ENCODE measurements at regions not wholly inside any gene's neighbourhood (a gene's known extent, or its start where the extent isn't known, plus 50 kb on each side); places are given as distances from the start of the nearest gene placed in this dataset.

GRCh38 chr21:23804866-23805265 lies 1802.4 kb downstream of the MRPL39 start:
- peaks cover 0 to 14% (median 0%) of the 10 kb centered on the region in 11 donors for H3K9me3 Mint-ChIP-seq
- intact Hi-C loops (cut with micrococcal nuclease): no loop called here
- no peak for ATAC-seq
- ChIA-PET CTCF (no interaction called here), POLR2A (no interaction called here)
- no peak overlapping the region for H3K4me3 ChIP-seq (ENCODE audit: low read length)
- H3K4me1 ChIP-seq (ENCODE audit: control insufficient read depth in 2 of 2, insufficient read depth in 2 of 2, low read length in 2 of 2): no peaks in the 10 kb centered on the region
- H3K4me3 Mint-ChIP-seq: no peak overlapping the region
- H3K27me3 ChIP-seq (ENCODE audit: control insufficient read depth in 2 of 2, insufficient read depth in 2 of 2, low read length in 2 of 2): no peaks in the 10 kb centered on the region
- no peak overlapping the region for H3K27ac ChIP-seq (ENCODE audit: low read depth, low read length)
- DNase-seq: no peak
- no peaks in the 10 kb centered on the region for H3K36me3 ChIP-seq (ENCODE audit: control insufficient read depth in 2 of 3, insufficient read depth in 3 of 3, low read length in 3 of 3)
- H3K27me3 Mint-ChIP-seq: no peaks in the 10 kb centered on the region
- no peaks in the 10 kb centered on the region for H3K9me3 ChIP-seq (ENCODE audit: control insufficient read depth in 2 of 3, low read length in 3 of 3)
- H3K36me3 Mint-ChIP-seq: no peaks in the 10 kb centered on the region
- peak overlapping the region in 1 of 9 donors; percentile 3 for H3K27ac Mint-ChIP-seq
- no peaks in the 10 kb centered on the region for H3K4me1 Mint-ChIP-seq

GRCh38 chr21:23801292-23801691 lies 1806.0 kb downstream of the MRPL39 start:
- H3K27ac Mint-ChIP-seq: no peak overlapping the region
- CTCF ChIA-PET: no interaction called here
- Histone ChIP-seq H3K27ac (ENCODE audit: low read depth, low read length) (no peak overlapping the region), H3K4me1 (ENCODE audit: control insufficient read depth in 2 of 2, insufficient read depth in 2 of 2, low read length in 2 of 2) (no peaks in the 10 kb centered on the region), H3K36me3 (ENCODE audit: control insufficient read depth in 2 of 3, insufficient read depth in 3 of 3, low read length in 3 of 3) (no peaks in the 10 kb centered on the region), H3K9me3 (ENCODE audit: control insufficient read depth in 2 of 3, low read length in 3 of 3) (no peaks in the 10 kb centered on the region), H3K27me3 (ENCODE audit: control insufficient read depth in 2 of 2, insufficient read depth in 2 of 2, low read length in 2 of 2) (no peaks in the 10 kb centered on the region), H3K4me3 (ENCODE audit: low read length) (no peak overlapping the region)
- DNase-seq (no peak), ATAC-seq (no peak)
- intact Hi-C loops (cut with micrococcal nuclease): no loop called here
- no peaks in the 10 kb centered on the region for H3K27me3 Mint-ChIP-seq
- no peaks in the 10 kb centered on the region for H3K36me3 Mint-ChIP-seq
- POLR2A ChIA-PET: no interaction called here
- H3K9me3 Mint-ChIP-seq: peaks cover 0 to 14% (median 0%) of the 10 kb centered on the region in 11 donors
- no peaks in the 10 kb centered on the region for H3K4me1 Mint-ChIP-seq
- H3K4me3 Mint-ChIP-seq: no peak overlapping the region

- no peak for DNase-seq
- no peak for ATAC-seq
- no peak overlapping the region for H3K4me3 Mint-ChIP-seq
- H3K9me3 ChIP-seq (ENCODE audit: control insufficient read depth in 2 of 3, low read length in 3 of 3): no peaks in the 10 kb centered on the region
- CTCF ChIA-PET: no interaction called here
- H3K36me3 ChIP-seq (ENCODE audit: control insufficient read depth in 2 of 3, insufficient read depth in 3 of 3, low read length in 3 of 3): no peaks in the 10 kb centered on the region
- H3K36me3 Mint-ChIP-seq: no peaks in the 10 kb centered on the region
- no peaks in the 10 kb centered on the region for H3K4me1 Mint-ChIP-seq
- peaks cover 0 to 14% (median 0%) of the 10 kb centered on the region in 11 donors for H3K9me3 Mint-ChIP-seq
- no peaks in the 10 kb centered on the region for H3K4me1 ChIP-seq (ENCODE audit: control insufficient read depth in 2 of 2, insufficient read depth in 2 of 2, low read length in 2 of 2)
- H3K27me3 ChIP-seq (ENCODE audit: control insufficient read depth in 2 of 2, insufficient read depth in 2 of 2, low read length in 2 of 2): no peaks in the 10 kb centered on the region
- no peak overlapping the region for H3K4me3 ChIP-seq (ENCODE audit: low read length)
- no peak overlapping the region for H3K27ac ChIP-seq (ENCODE audit: low read depth, low read length)
- intact Hi-C loops (cut with micrococcal nuclease): no loop called here
- no peaks in the 10 kb centered on the region for H3K27me3 Mint-ChIP-seq
- POLR2A ChIA-PET: no interaction called here
- H3K27ac Mint-ChIP-seq: no peak overlapping the region
Observed at GRCh38 chr21:23799376-23799775, 1807.9 kb downstream of the MRPL39 start.

GRCh38 chr21:23792300-23792699 lies 1815.0 kb downstream of the MRPL39 start:
- no peaks in the 10 kb centered on the region for H3K36me3 ChIP-seq (ENCODE audit: control insufficient read depth in 2 of 3, insufficient read depth in 3 of 3, low read length in 3 of 3)
- Mint-ChIP-seq H3K4me3 (no peak overlapping the region), H3K27ac (no peak overlapping the region), H3K36me3 (no peaks in the 10 kb centered on the region), H3K4me1 (no peaks in the 10 kb centered on the region), H3K9me3 (peaks cover 0 to 5% (median 0%) of the 10 kb centered on the region in 11 donors), H3K27me3 (no peaks in the 10 kb centered on the region)
- H3K27me3 ChIP-seq (ENCODE audit: control insufficient read depth in 2 of 2, insufficient read depth in 2 of 2, low read length in 2 of 2): no peaks in the 10 kb centered on the region
- no peak overlapping the region for H3K4me3 ChIP-seq (ENCODE audit: low read length)
- ATAC-seq (no peak), DNase-seq (no peak)
- POLR2A ChIA-PET: no interaction called here
- no peaks in the 10 kb centered on the region for H3K9me3 ChIP-seq (ENCODE audit: control insufficient read depth in 2 of 3, low read length in 3 of 3)
- no peak overlapping the region for H3K27ac ChIP-seq (ENCODE audit: low read depth, low read length)
- intact Hi-C loops (cut with micrococcal nuclease): no loop called here
- no peaks in the 10 kb centered on the region for H3K4me1 ChIP-seq (ENCODE audit: control insufficient read depth in 2 of 2, insufficient read depth in 2 of 2, low read length in 2 of 2)
- CTCF ChIA-PET: no interaction called here

- H3K9me3 ChIP-seq (ENCODE audit: control insufficient read depth in 2 of 3, low read length in 3 of 3): no peaks in the 10 kb centered on the region
- Mint-ChIP-seq H3K36me3 (no peaks in the 10 kb centered on the region), H3K4me1 (no peaks in the 10 kb centered on the region), H3K9me3 (peaks cover 0 to 5% (median 0%) of the 10 kb centered on the region in 11 donors), H3K4me3 (no peak overlapping the region), H3K27ac (no peak overlapping the region), H3K27me3 (no peaks in the 10 kb centered on the region)
- POLR2A ChIA-PET: no interaction called here
- H3K4me1 ChIP-seq (ENCODE audit: control insufficient read depth in 2 of 2, insufficient read depth in 2 of 2, low read length in 2 of 2): no peaks in the 10 kb centered on the region
- intact Hi-C loops (cut with micrococcal nuclease): no loop called here
- H3K27me3 ChIP-seq (ENCODE audit: control insufficient read depth in 2 of 2, insufficient read depth in 2 of 2, low read length in 2 of 2): no peaks in the 10 kb centered on the region
- CTCF ChIA-PET: no interaction called here
- no peak overlapping the region for H3K4me3 ChIP-seq (ENCODE audit: low read length)
- DNase-seq: no peak
- H3K36me3 ChIP-seq (ENCODE audit: control insufficient read depth in 2 of 3, insufficient read depth in 3 of 3, low read length in 3 of 3): no peaks in the 10 kb centered on the region
- no peak overlapping the region for H3K27ac ChIP-seq (ENCODE audit: low read depth, low read length)
- no peak for ATAC-seq
Observed at GRCh38 chr21:23789864-23790263, 1817.4 kb downstream of the MRPL39 start.

GRCh38 chr21:23780326-23780725 lies 1827.0 kb downstream of the MRPL39 start:
- no peak for ATAC-seq
- no peaks in the 10 kb centered on the region for H3K4me1 Mint-ChIP-seq
- no peaks in the 10 kb centered on the region for H3K27me3 ChIP-seq (ENCODE audit: control insufficient read depth in 2 of 2, insufficient read depth in 2 of 2, low read length in 2 of 2)
- intact Hi-C loops (cut with micrococcal nuclease): no loop called here
- H3K36me3 ChIP-seq (ENCODE audit: control insufficient read depth in 2 of 3, insufficient read depth in 3 of 3, low read length in 3 of 3): no peaks in the 10 kb centered on the region
- no peak for DNase-seq
- H3K27me3 Mint-ChIP-seq: peaks cover 0 to 5% (median 0%) of the 10 kb centered on the region in 5 donors
- no peaks in the 10 kb centered on the region for H3K4me1 ChIP-seq (ENCODE audit: control insufficient read depth in 2 of 2, insufficient read depth in 2 of 2, low read length in 2 of 2)
- H3K9me3 ChIP-seq (ENCODE audit: control insufficient read depth in 2 of 3, low read length in 3 of 3): no peaks in the 10 kb centered on the region
- CTCF ChIA-PET: no interaction called here
- no peaks in the 10 kb centered on the region for H3K36me3 Mint-ChIP-seq
- H3K9me3 Mint-ChIP-seq: peaks cover 0 to 3% (median 0%) of the 10 kb centered on the region in 11 donors
- no peak overlapping the region for H3K4me3 Mint-ChIP-seq
- POLR2A ChIA-PET: no interaction called here
- no peak overlapping the region for H3K27ac ChIP-seq (ENCODE audit: low read depth, low read length)
- H3K27ac Mint-ChIP-seq: no peak overlapping the region
- H3K4me3 ChIP-seq (ENCODE audit: low read length): no peak overlapping the region

GRCh38 chr21:23743821-23744220 lies 1863.5 kb downstream of the MRPL39 start:
- Histone ChIP-seq H3K27ac (ENCODE audit: low read depth, low read length) (no peak overlapping the region), H3K4me1 (ENCODE audit: control insufficient read depth in 2 of 2, insufficient read depth in 2 of 2, low read length in 2 of 2) (no peaks in the 10 kb centered on the region), H3K4me3 (ENCODE audit: low read length) (no peak overlapping the region), H3K36me3 (ENCODE audit: control insufficient read depth in 2 of 3, insufficient read depth in 3 of 3, low read length in 3 of 3) (no peaks in the 10 kb centered on the region), H3K9me3 (ENCODE audit: control insufficient read depth in 2 of 3, low read length in 3 of 3) (no peaks in the 10 kb centered on the region), H3K27me3 (ENCODE audit: control insufficient read depth in 2 of 2, insufficient read depth in 2 of 2, low read length in 2 of 2) (no peaks in the 10 kb centered on the region)
- H3K36me3 Mint-ChIP-seq: no peaks in the 10 kb centered on the region
- intact Hi-C loops (cut with micrococcal nuclease): no loop called here
- CTCF ChIA-PET: no interaction called here
- H3K27me3 Mint-ChIP-seq: peaks cover 0 to 7% (median 0%) of the 10 kb centered on the region in 5 donors
- POLR2A ChIA-PET: no interaction called here
- DNase-seq (no peak), ATAC-seq (no peak)
- H3K9me3 Mint-ChIP-seq: peaks cover 0 to 18% (median 3%) of the 10 kb centered on the region in 11 donors
- H3K4me1 Mint-ChIP-seq: no peaks in the 10 kb centered on the region
- H3K27ac Mint-ChIP-seq: no peak overlapping the region
- H3K4me3 Mint-ChIP-seq: no peak overlapping the region
